Neural progenitor cell (in vitro differentiated cells): ENCODE measurements at regions not wholly inside any gene's neighbourhood (a gene's known extent, or its start where the extent isn't known, plus 50 kb on each side); places are given as distances from the start of the nearest gene placed in this dataset.
A peak's percentile ranks its signal among the peaks of the same experiment; 100 is the strongest.

Experiments used
- DNase-seq: peaks from one replicate; pipeline ENCODE4 v3.0.0-alpha.2; 2016; ENCODE audit warnings: low spot score
- H2AFZ ChIP-seq: fragments of 200-600 bp; sonication (generic); replicated peaks from 2 replicates; pipeline ENCODE4 v1.6.1; 2016; ENCODE audit warnings: antibody characterized with exemption
- H3F3A ChIP-seq: fragments of 200-600 bp; sonication (generic); 2 replicates; pipeline ENCODE4 v1.6.1; 2016; ENCODE audit warnings: antibody characterized with exemption, low read depth
- H3K27ac ChIP-seq: fragments of 200-600 bp; sonication (generic); 2 replicates; pipeline ENCODE4 v1.5.1; 2016; ENCODE audit warnings: mild to moderate bottlenecking
- H3K27me3 ChIP-seq: fragments of 200-600 bp; sonication (generic); 2 replicates; pipeline ENCODE4 v1.6.1; 2016; ENCODE audit warnings: mild to moderate bottlenecking, moderate library complexity
- H3K36me3 ChIP-seq: fragments of 200-600 bp; sonication (generic); 2 replicates; pipeline ENCODE4 v1.5.1; 2016
- H3K4me1 ChIP-seq: fragments of 200-600 bp; sonication (generic); 2 replicates; pipeline ENCODE4 v1.6.1; 2016; ENCODE audit warnings: mixed run types
- H3K4me2 ChIP-seq: fragments of 200-600 bp; sonication (generic); 2 replicates; pipeline ENCODE4 v1.6.1; 2016
- H3K4me3 ChIP-seq: fragments of 200-600 bp; sonication (generic); 2 replicates; pipeline ENCODE4 v1.5.1; 2016
- H3K79me2 ChIP-seq: fragments of 200-600 bp; sonication (generic); 2 replicates; pipeline ENCODE4 v1.6.1; 2016; ENCODE audit warnings: low read depth
- H3K9ac ChIP-seq: fragments of 200-600 bp; sonication (generic); 2 replicates; pipeline ENCODE4 v1.6.1; 2016
- H3K9me3 ChIP-seq: fragments of 200-600 bp; sonication (generic); 2 replicates; pipeline ENCODE4 v1.5.1; 2016; ENCODE audit warnings: low read depth
- H4K20me1 ChIP-seq: fragments of 200-600 bp; sonication (generic); 2 replicates; pipeline ENCODE4 v1.6.1; 2016; ENCODE audit warnings: low read depth
- H3K27ac Mint-ChIP-seq: 3 replicates; pipeline ENCODE4 v1.8.0; 2021; ENCODE audit warnings: mixed read lengths
- H3K27me3 Mint-ChIP-seq: 2 replicates; pipeline ENCODE4 v1.8.0; 2022; ENCODE audit warnings: low read depth, mild to moderate bottlenecking, inconsistent platforms, moderate library complexity, mixed read lengths; ENCODE audit not compliant: insufficient read depth
- H3K36me3 Mint-ChIP-seq: 3 replicates; pipeline ENCODE4 v1.8.0; 2021; ENCODE audit warnings: mixed read lengths
- H3K4me1 Mint-ChIP-seq: 3 replicates; pipeline ENCODE4 v1.8.0; 2021; ENCODE audit warnings: mixed read lengths
- H3K4me3 Mint-ChIP-seq: 3 replicates; pipeline ENCODE4 v1.8.0; 2021; ENCODE audit warnings: mild to moderate bottlenecking, moderate library complexity, mixed read lengths
- H3K9me3 Mint-ChIP-seq: 3 replicates; pipeline ENCODE4 v1.8.0; 2020; ENCODE audit warnings: mixed read lengths
- EZH2 ChIP-seq: fragments of 200-600 bp; sonication (generic); IDR thresholded peaks from 2 replicates; pipeline ENCODE4 v1.6.1; 2017; ENCODE audit warnings: antibody characterized with exemption, mild to moderate bottlenecking, moderate library complexity
- EZH2phosphoT487 ChIP-seq: fragments of 200-600 bp; sonication (generic); IDR thresholded peaks from 2 replicates; pipeline ENCODE4 v1.6.1; 2017; ENCODE audit warnings: antibody characterized with exemption
- TF ChIP-seq, protein P1 (sequence below): fragments of 200-600 bp; sonication (generic); IDR thresholded peaks from 2 replicates; pipeline ENCODE4 v1.5.1; 2017; ENCODE audit warnings: antibody characterized with exemption, mild to moderate bottlenecking

DNA sequence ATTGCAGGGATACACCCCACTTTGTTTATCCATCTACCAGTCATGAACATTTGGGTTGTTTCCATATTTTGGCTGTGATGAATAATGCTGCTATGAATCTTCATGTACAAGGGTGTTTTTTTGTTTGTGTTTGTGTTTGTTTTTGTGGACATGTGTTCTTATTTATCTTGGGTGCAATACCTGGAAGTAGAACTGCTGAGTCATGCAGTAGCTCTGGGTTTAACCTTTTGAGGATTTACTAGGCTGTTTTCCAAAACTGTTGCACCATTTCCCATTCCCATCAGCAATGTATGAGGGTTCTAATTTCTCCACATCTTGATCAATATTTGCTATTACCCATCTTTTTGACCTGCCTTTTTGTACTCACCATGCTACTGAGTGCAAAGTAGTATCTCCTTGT is 140.0 kb upstream of the CYP1B1 start:
- no peak overlapping the region for H2AFZ ChIP-seq
- H3K27me3 Mint-ChIP-seq: peaks cover 8% of the 10 kb centered on the region
- no peaks in the 10 kb centered on the region for H4K20me1 ChIP-seq
- H3K9ac ChIP-seq: no peak overlapping the region
- peaks cover 8% of the 10 kb centered on the region for H3F3A ChIP-seq
- TF ChIP-seq, protein P1, sequence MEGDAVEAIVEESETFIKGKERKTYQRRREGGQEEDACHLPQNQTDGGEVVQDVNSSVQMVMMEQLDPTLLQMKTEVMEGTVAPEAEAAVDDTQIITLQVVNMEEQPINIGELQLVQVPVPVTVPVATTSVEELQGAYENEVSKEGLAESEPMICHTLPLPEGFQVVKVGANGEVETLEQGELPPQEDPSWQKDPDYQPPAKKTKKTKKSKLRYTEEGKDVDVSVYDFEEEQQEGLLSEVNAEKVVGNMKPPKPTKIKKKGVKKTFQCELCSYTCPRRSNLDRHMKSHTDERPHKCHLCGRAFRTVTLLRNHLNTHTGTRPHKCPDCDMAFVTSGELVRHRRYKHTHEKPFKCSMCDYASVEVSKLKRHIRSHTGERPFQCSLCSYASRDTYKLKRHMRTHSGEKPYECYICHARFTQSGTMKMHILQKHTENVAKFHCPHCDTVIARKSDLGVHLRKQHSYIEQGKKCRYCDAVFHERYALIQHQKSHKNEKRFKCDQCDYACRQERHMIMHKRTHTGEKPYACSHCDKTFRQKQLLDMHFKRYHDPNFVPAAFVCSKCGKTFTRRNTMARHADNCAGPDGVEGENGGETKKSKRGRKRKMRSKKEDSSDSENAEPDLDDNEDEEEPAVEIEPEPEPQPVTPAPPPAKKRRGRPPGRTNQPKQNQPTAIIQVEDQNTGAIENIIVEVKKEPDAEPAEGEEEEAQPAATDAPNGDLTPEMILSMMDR: no peak
- TF ChIP-seq EZH2: no peak
- no peak for TF ChIP-seq EZH2phosphoT487
- H3K9me3 ChIP-seq: no peaks in the 10 kb centered on the region
- peaks cover 19% of the 10 kb centered on the region for H3K4me1 ChIP-seq
- peaks cover 26% of the 10 kb centered on the region for H3K4me1 Mint-ChIP-seq
- no peak overlapping the region for H3K27ac Mint-ChIP-seq
- no peak overlapping the region for H3K4me3 ChIP-seq
- H3K4me2 ChIP-seq: no peak overlapping the region
- H3K27me3 ChIP-seq: no peaks in the 10 kb centered on the region
- peaks cover 17% of the 10 kb centered on the region for H3K9me3 Mint-ChIP-seq
- no peaks in the 10 kb centered on the region for H3K36me3 Mint-ChIP-seq
- H3K36me3 ChIP-seq: no peaks in the 10 kb centered on the region
- DNase-seq: no peak
- H3K27ac ChIP-seq: no peak overlapping the region
- no peak overlapping the region for H3K4me3 Mint-ChIP-seq
- no peaks in the 10 kb centered on the region for H3K79me2 ChIP-seq

DNA sequence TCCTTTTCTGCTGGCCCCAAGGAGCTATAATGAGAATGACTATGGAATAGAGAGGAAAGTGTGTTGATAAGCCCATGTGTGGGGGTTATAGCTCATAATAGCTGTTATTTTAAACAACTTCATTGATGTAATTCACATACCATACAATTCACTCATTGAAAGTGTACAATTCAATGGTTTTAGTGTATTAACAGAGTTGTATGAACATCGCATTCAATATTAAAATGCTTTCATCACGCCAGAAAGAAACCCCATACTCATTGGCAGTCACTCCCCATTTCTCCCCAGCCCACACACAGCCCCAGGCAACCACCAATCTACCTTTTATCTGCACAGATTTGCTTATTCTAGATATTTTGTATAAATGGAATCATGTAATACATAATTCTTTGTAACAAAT is 139.6 kb upstream of the CYP1B1 start:
- Histone ChIP-seq H4K20me1 (no peaks in the 10 kb centered on the region), H3F3A (peaks cover 8% of the 10 kb centered on the region), H3K4me1 (peaks cover 19% of the 10 kb centered on the region), H3K79me2 (no peaks in the 10 kb centered on the region), H3K27me3 (no peaks in the 10 kb centered on the region), H3K9me3 (no peaks in the 10 kb centered on the region), H3K36me3 (no peaks in the 10 kb centered on the region), H3K4me2 (no peak overlapping the region), H2AFZ (no peak overlapping the region), H3K4me3 (no peak overlapping the region), H3K27ac (no peak overlapping the region), H3K9ac (no peak overlapping the region)
- peaks cover 15% of the 10 kb centered on the region for H3K9me3 Mint-ChIP-seq
- no peaks in the 10 kb centered on the region for H3K36me3 Mint-ChIP-seq
- DNase-seq: no peak
- no peak for TF ChIP-seq EZH2phosphoT487
- no peak for TF ChIP-seq EZH2
- TF ChIP-seq, protein P1: no peak
- no peak overlapping the region for H3K27ac Mint-ChIP-seq
- peaks cover 8% of the 10 kb centered on the region for H3K27me3 Mint-ChIP-seq
- peaks cover 26% of the 10 kb centered on the region for H3K4me1 Mint-ChIP-seq
- H3K4me3 Mint-ChIP-seq: no peak overlapping the region

DNA sequence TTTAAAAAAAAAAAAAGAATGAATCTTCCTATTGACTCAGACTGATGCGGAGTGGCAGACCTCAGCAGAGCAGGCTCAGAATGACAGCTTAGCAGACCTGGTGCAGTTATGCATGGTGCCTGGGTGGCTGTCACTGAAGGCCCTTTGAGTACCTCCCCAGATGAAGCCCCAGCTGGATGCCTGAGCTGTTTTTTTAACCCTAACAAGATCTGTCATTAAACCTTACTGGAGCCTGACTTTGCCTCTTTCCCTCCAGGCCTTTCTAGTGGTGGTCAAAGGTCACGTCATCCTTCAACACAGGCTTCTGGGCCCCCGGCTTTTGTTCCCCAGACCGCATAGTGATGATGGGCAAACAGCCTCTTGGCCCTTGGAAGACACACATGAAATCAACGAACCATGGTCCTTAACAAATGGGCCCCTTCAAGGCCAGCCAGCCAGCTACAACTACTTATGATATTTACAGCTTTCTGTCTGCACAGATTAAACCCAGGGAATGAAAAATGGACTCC is 138.3 kb upstream of the CYP1B1 start:
- DNase-seq: peak; percentile 52
- Mint-ChIP-seq H3K4me3 (no peak overlapping the region), H3K9me3 (peaks cover 9% of the 10 kb centered on the region)

More for the DNA sequence above, 138.3 kb upstream of the CYP1B1 start:
- Histone ChIP-seq H2AFZ (no peak overlapping the region), H3K4me2 (no peak overlapping the region), H3K36me3 (no peaks in the 10 kb centered on the region), H3K4me3 (no peak overlapping the region), H3K9me3 (no peaks in the 10 kb centered on the region), H3K27ac (no peak overlapping the region), H3K27me3 (no peaks in the 10 kb centered on the region), H3K79me2 (no peaks in the 10 kb centered on the region), H3K9ac (no peak overlapping the region), H3K4me1 (peaks cover 19% of the 10 kb centered on the region), H4K20me1 (no peaks in the 10 kb centered on the region), H3F3A (peaks cover 8% of the 10 kb centered on the region)
- TF ChIP-seq EZH2 (no peak), EZH2phosphoT487 (no peak)
- TF ChIP-seq, protein P1: no peak
- Mint-ChIP-seq H3K27ac (no peak overlapping the region), H3K4me1 (peaks cover 26% of the 10 kb centered on the region), H3K36me3 (no peaks in the 10 kb centered on the region), H3K27me3 (peaks cover 8% of the 10 kb centered on the region)
